KMS-11 (cell line): ENCODE measurements at regions not wholly inside any gene's neighbourhood (a gene's known extent, or its start where the extent isn't known, plus 50 kb on each side); places are given as distances from the start of the nearest gene placed in this dataset.

ENCODE experiments used
- H2AFZ ChIP-seq: fragments of 200-600 bp; sonication (generic); 2 replicates; pipeline ENCODE4 v1.6.1; 2016; ENCODE audit warnings: antibody characterized with exemption, mixed run types, low read depth
- H3K27ac ChIP-seq: fragments of 200-600 bp; sonication (generic); 2 replicates; pipeline ENCODE4 v1.6.1; 2016; ENCODE audit warnings: mild to moderate bottlenecking, mixed run types
- H3K27me3 ChIP-seq: fragments of 200-600 bp; sonication (generic); 2 replicates; pipeline ENCODE4 v1.6.1; 2017; ENCODE audit warnings: mild to moderate bottlenecking, low read depth, mixed run types, moderate library complexity; ENCODE audit not compliant: insufficient read depth
- H3K36me3 ChIP-seq: fragments of 200-600 bp; sonication (generic); 2 replicates; pipeline ENCODE4 v1.6.1; 2017; ENCODE audit warnings: mild to moderate bottlenecking, mixed run types; ENCODE audit not compliant: insufficient read depth
- H3K4me1 ChIP-seq: fragments of 200-600 bp; sonication (generic); 2 replicates; pipeline ENCODE4 v1.6.1; 2016; ENCODE audit warnings: mild to moderate bottlenecking, low read depth, mixed run types; ENCODE audit not compliant: poor library complexity, severe bottlenecking
- H3K4me2 ChIP-seq: fragments of 200-600 bp; sonication (generic); 2 replicates; pipeline ENCODE4 v1.7.0; 2016; ENCODE audit warnings: mild to moderate bottlenecking, mixed run types
- H3K4me3 ChIP-seq: fragments of 200-600 bp; sonication (generic); IDR thresholded peaks from 2 replicates; pipeline ENCODE4 v1.6.1; 2017; ENCODE audit warnings: low read depth, low read length, mixed read lengths; ENCODE audit not compliant: insufficient read depth
- H3K79me2 ChIP-seq: fragments of 200-600 bp; sonication (generic); 2 replicates; pipeline ENCODE4 v1.6.1; 2016; ENCODE audit warnings: low read depth, mixed run types; ENCODE audit not compliant: insufficient read depth
- H3K9ac ChIP-seq: fragments of 200-600 bp; sonication (generic); 2 replicates; pipeline ENCODE4 v1.6.1; 2016; ENCODE audit warnings: mild to moderate bottlenecking, mixed run types
- H4K20me1 ChIP-seq: fragments of 200-600 bp; sonication (generic); 2 replicates; pipeline ENCODE4 v1.6.1; 2016; ENCODE audit warnings: mild to moderate bottlenecking, mixed run types; ENCODE audit not compliant: insufficient read depth
- CTCF ChIP-seq: fragments of 200-600 bp; sonication (generic); conservative IDR thresholded peaks from 2 replicates; pipeline ENCODE4 v1.6.1; 2017; ENCODE audit warnings: low read depth, mild to moderate bottlenecking, antibody characterized with exemption, low read length, moderate library complexity, mixed read lengths

GRCh38 chr11:69406060-69406459 is 75.4 kb upstream of the LINC01488 start:
- Histone ChIP-seq H3K36me3 (no peaks in the 10 kb centered on the region), H3K4me2 (no peak overlapping the region), H3K27me3 (peaks cover 6% of the 10 kb centered on the region), H3K27ac (no peak overlapping the region), H2AFZ (no peak overlapping the region), H3K79me2 (no peaks in the 10 kb centered on the region), H3K4me1 (no peaks in the 10 kb centered on the region), H3K4me3 (no peak overlapping the region), H3K9ac (no peak overlapping the region), H4K20me1 (no peaks in the 10 kb centered on the region)
- no peak for TF ChIP-seq CTCF

DNA sequence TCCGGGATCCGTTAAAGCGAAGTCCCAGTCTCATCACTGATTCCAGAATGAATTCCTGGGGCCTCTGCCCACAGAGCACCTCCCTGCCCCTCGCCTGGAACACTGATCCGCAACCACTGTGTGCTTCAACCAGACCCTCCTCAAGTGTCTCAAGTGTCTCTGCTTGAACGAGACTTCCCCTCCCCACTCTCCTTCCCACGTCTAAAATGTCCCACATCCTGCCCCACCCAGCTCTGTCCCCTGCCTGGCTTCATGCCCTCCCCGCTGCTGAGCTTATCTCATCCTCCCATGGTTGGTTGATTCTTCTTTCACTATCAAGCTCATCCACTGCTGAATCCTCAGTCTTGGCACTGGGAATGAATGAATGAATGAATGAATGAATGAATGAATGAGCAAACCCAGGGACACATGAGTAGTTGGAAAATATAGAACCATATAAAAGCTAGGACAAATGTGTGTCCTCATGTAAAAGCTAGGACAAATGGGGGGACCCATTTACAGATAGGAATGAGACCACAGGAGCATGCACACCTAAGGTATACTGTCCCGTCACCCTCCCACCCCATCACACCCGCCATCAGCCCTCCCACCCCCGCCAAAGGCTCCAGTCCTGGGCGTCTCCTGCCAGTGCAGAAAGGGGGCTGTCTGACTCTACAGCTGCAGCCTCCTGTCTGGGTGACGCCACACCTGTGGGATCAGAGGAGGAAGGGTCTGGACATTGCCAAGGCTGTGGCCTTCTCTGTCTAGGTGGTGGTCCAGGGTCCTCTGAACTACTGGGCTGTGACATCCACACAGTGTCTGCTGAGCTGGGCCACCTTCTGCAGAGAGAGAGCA is 71.4 kb upstream of the LINC01488 start:
- no peaks in the 10 kb centered on the region for H4K20me1 ChIP-seq
- no peak overlapping the region for H3K27ac ChIP-seq
- no peak for TF ChIP-seq CTCF
- peaks cover 13% of the 10 kb centered on the region for H3K27me3 ChIP-seq
- no peak overlapping the region for H2AFZ ChIP-seq
- no peak overlapping the region for H3K4me2 ChIP-seq
- no peaks in the 10 kb centered on the region for H3K36me3 ChIP-seq
- no peaks in the 10 kb centered on the region for H3K4me1 ChIP-seq
- H3K9ac ChIP-seq: no peak overlapping the region
- no peaks in the 10 kb centered on the region for H3K79me2 ChIP-seq
- no peak overlapping the region for H3K4me3 ChIP-seq

GRCh38 chr11:69411257-69411924 is 70.1 kb upstream of the LINC01488 start:
- no peak overlapping the region for H3K4me3 ChIP-seq
- no peak for TF ChIP-seq CTCF
- no peak overlapping the region for H2AFZ ChIP-seq
- no peak overlapping the region for H3K27ac ChIP-seq
- no peaks in the 10 kb centered on the region for H3K79me2 ChIP-seq
- H3K4me2 ChIP-seq: no peak overlapping the region
- no peaks in the 10 kb centered on the region for H4K20me1 ChIP-seq
- peaks cover 9% of the 10 kb centered on the region for H3K27me3 ChIP-seq
- no peaks in the 10 kb centered on the region for H3K4me1 ChIP-seq
- H3K36me3 ChIP-seq: no peaks in the 10 kb centered on the region
- H3K9ac ChIP-seq: no peak overlapping the region

GRCh38 chr11:69413015-69413801 is 68.3 kb upstream of the LINC01488 start:
- no peak for TF ChIP-seq CTCF
- Histone ChIP-seq H3K79me2 (no peaks in the 10 kb centered on the region), H3K27ac (no peak overlapping the region), H3K36me3 (no peaks in the 10 kb centered on the region), H2AFZ (no peak overlapping the region), H3K27me3 (peaks cover 16% of the 10 kb centered on the region), H3K4me3 (no peak overlapping the region), H4K20me1 (no peaks in the 10 kb centered on the region), H3K4me1 (no peaks in the 10 kb centered on the region), H3K9ac (no peak overlapping the region), H3K4me2 (no peak overlapping the region)
